Adrenal gland (tissue), 9 donors: ENCODE measurements at regions not wholly inside any gene's neighbourhood (a gene's known extent, or its start where the extent isn't known, plus 50 kb on each side); places are given as distances from the start of the nearest gene placed in this dataset.

ENCODE experiments used
- DNase-seq, 7 donors: peaks; one replicate each; pipeline ENCODE4 v3.0.0-alpha.2; 2019 to 2020
- H3K27ac ChIP-seq, 5 donors: fragments of 200-600 bp; sonication (generic) in 4 of 5; 1 replicate in 3 of 5; 2 replicates in 2 of 5; pipeline versions ENCODE4 v1.5.1 to v1.8.0; 2016 to 2020; ENCODE audit warnings: mild to moderate bottlenecking in 1 of 5
- H3K27me3 ChIP-seq: fragments of 200-600 bp; 2 replicates; pipeline ENCODE4 v1.8.0; 2021
- H3K36me3 ChIP-seq, 2 donors: fragments of 200-600 bp; replicated peaks in 1 of 2; 1 replicate in 1 of 2; 2 replicates in 1 of 2; pipeline versions ENCODE4 v1.5.1 to v1.8.0; 2018 to 2022
- H3K4me1 ChIP-seq, 2 donors: fragments of 200-600 bp; replicated peaks in 1 of 2; 1 replicate in 1 of 2; 2 replicates in 1 of 2; pipeline versions ENCODE4 v1.5.1 to v1.8.0; 2018 to 2021
- H3K4me3 ChIP-seq, 4 donors: fragments of 200-600 bp; sonication (generic) in 3 of 4; one replicate each; pipeline ENCODE4 v1.5.1; 2016 to 2018
- H3K9me3 ChIP-seq, 3 donors: fragments of 200-600 bp; sonication (generic) in 1 of 3; replicated peaks in 1 of 3; 1 replicate in 2 of 3; 2 replicates in 1 of 3; pipeline versions ENCODE4 v1.5.1 to v1.8.0; 2016 to 2021
- CTCF ChIP-seq, 6 experiments: fragments of 450-650 bp in 4 of 6; fragments of 200-600 bp in 2 of 6; sonication (generic) in 1 of 6; IDR thresholded peaks; 1 replicate in 5 of 6; 2 replicates in 1 of 6; pipeline versions ENCODE4 v1.5.1 to v1.8.0; 2016 to 2021; ENCODE audit warnings: antibody characterized with exemption in 6 of 6, mild to moderate bottlenecking in 2 of 6, moderate library complexity in 1 of 6
- POLR2A ChIP-seq, 2 donors: fragments of 450-650 bp; IDR thresholded peaks; one replicate each; pipeline ENCODE4 v1.6.1; 2017; ENCODE audit warnings: antibody characterized with exemption in 2 of 2, mild to moderate bottlenecking in 2 of 2, moderate library complexity in 1 of 2
- WGBS, 4 donors: extraction: QIAGEN DNeasy Blood & Tissue Kit in 2 of 4; methylation state at CpG; one replicate each; pipeline versions ENCODE4 v1.1.5 to v1.1.7; 2013 to 2017; 5-methylcytosine and 5-hydroxymethylcytosine counted together
- intact Hi-C, 2 donors: fragments of 100-400 bp; cut with DNase I; formaldehyde crosslinking; loops; one replicate each; pipeline versions ENCODE4 v1.14.1 to v1.15.0; 2022 to 2023
- donor health status: healthy with polysubstance abuse.
- donor health status: Bipolar disorder and iron deficiency.
- donor health status: DM: yes; HTN: yes; CAD: no.
- donor health status: DM: no; HTN: no; CAD: no.
- donor health status: DM: no; HTN: no; CAD: no.

- WGBS, 4 donors, result 94 to 96% (median 95%) methylated on average over 4 of the region's 4 CpGs
- no peak for TF ChIP-seq POLR2A (IDR thresholded peaks at IDR 0.05)
- no peak for TF ChIP-seq CTCF (IDR thresholded peaks at IDR 0.05)
- intact Hi-C loops, result no loop called here
Observed at GRCh38 chr2:144136297-144137010, 383.5 kb downstream of the ZEB2 start.

GRCh38 chr2:144133936-144134665 is 385.8 kb downstream of the ZEB2 start:
- H3K4me1 ChIP-seq, result peaks cover 0 to 5% of the 10 kb centered on the region in 2 donors
- TF ChIP-seq CTCF (IDR thresholded peaks at IDR 0.05) (no peak), POLR2A (IDR thresholded peaks at IDR 0.05) (no peak)
- H3K27me3 ChIP-seq, result no peaks in the 10 kb centered on the region
- no peak overlapping the region for H3K4me3 ChIP-seq
- 74 to 79% (median 79%) methylated on average over 7 of the region's 7 CpGs for WGBS, 4 donors
- no peaks in the 10 kb centered on the region for H3K9me3 ChIP-seq
- no peak overlapping the region for H3K27ac ChIP-seq
- intact Hi-C loops, result no loop called here
- DNase-seq, result no peak
- no peaks in the 10 kb centered on the region for H3K36me3 ChIP-seq

More at GRCh38 chr2:144136297-144137010, 383.5 kb downstream of the ZEB2 start:
- H3K27me3 ChIP-seq, result no peaks in the 10 kb centered on the region
- peaks cover 0 to 5% of the 10 kb centered on the region in 2 donors for H3K4me1 ChIP-seq
- H3K27ac ChIP-seq, result no peak overlapping the region
- no peak for DNase-seq
- no peak overlapping the region for H3K4me3 ChIP-seq
- no peaks in the 10 kb centered on the region for H3K36me3 ChIP-seq
- H3K9me3 ChIP-seq, result no peaks in the 10 kb centered on the region

DNA sequence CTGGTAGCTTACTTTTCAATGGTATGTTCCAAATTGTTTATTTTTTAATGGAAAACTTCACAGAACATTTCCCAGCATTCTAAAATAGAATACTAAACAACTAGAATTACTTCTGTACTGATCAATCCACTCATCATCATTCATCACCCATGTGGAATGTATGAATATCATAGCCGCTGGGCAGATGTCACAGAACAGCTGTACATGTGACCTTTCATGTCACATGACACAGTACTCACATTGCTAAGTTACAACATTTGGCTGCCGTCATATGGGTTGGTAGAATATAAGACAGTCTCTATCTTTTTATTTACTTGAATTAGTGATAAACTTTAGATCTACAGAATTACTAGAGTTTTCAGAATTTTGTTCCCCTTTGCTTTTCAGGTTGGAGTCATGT is 387.6 kb downstream of the ZEB2 start:
- Histone ChIP-seq H3K4me3 (no peak overlapping the region), H3K4me1 (peaks cover 0 to under 1% of the 10 kb centered on the region in 2 donors), H3K36me3 (no peaks in the 10 kb centered on the region), H3K27me3 (no peaks in the 10 kb centered on the region), H3K27ac (no peak overlapping the region), H3K9me3 (no peaks in the 10 kb centered on the region)
- intact Hi-C loops, result no loop called here
- DNase-seq, result no peak
- TF ChIP-seq POLR2A (IDR thresholded peaks at IDR 0.05) (no peak), CTCF (IDR thresholded peaks at IDR 0.05) (no peak)
- 88 to 95% (median 90%) methylated on average over 2 of the region's 2 CpGs for WGBS, 4 donors

DNA sequence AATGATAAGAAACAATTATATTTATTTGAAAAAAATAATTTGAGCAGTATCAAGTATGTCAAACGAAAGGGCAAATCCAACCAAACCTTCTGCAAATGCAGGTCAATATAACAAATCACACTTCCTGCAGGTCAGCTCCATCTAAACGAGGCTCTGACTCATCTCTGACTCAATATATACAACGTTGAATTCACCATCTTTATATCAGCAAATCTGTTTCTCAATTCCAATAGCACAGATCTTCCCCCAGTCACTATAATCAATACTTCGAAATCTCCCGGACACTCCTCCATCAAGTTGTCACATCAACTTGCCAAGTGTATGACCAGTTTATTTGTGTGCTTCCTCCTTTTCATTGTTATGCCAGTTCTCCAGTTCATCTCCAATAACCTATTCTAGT is 388.9 kb downstream of the ZEB2 start:
- Histone ChIP-seq H3K27me3 (no peaks in the 10 kb centered on the region), H3K4me1 (no peaks in the 10 kb centered on the region), H3K9me3 (no peaks in the 10 kb centered on the region), H3K4me3 (no peak overlapping the region), H3K36me3 (no peaks in the 10 kb centered on the region), H3K27ac (no peak overlapping the region)
- WGBS, 4 donors, result 61 to 74% (median 66%) methylated on average over 5 of the region's 5 CpGs
- intact Hi-C loops, result no loop called here
- TF ChIP-seq CTCF (IDR thresholded peaks at IDR 0.05) (no peak), POLR2A (IDR thresholded peaks at IDR 0.05) (no peak)
- no peak for DNase-seq
